ENCODE measurements at regions not wholly inside any gene's neighbourhood (a gene's known extent, or its start where the extent isn't known, plus 50 kb on each side); places are given as distances from the start of the nearest gene placed in this dataset.

- H3K4me2 ChIP-seq (ENCODE audit: insufficient read depth, low read length): no peak overlapping the region
- intact Hi-C loops (cut with micrococcal nuclease): no loop called here
- H3K9me3 ChIP-seq (replicated peaks; ENCODE audit: control insufficient read depth, insufficient read depth, low read length): no peaks in the 10 kb centered on the region
- no peak overlapping the region for H3K4me3 ChIP-seq (replicated peaks in 1 of 3; ENCODE audit: insufficient read depth in 1 of 3, low read depth in 1 of 3, low read length in 3 of 3)
- no peak overlapping the region for H3K27ac ChIP-seq (ENCODE audit: insufficient read depth, low read depth, low read length)
- no peaks in the 10 kb centered on the region for H3K9me1 ChIP-seq (replicated peaks; ENCODE audit: control insufficient read depth, extremely low read depth, insufficient read depth, low read length)
- H3K36me3 ChIP-seq (ENCODE audit: control insufficient read depth in 2 of 2, extremely low read depth in 1 of 2, insufficient read depth in 2 of 2, low read length in 2 of 2): no peaks in the 10 kb centered on the region
- no peaks in the 10 kb centered on the region for H3K79me2 ChIP-seq (ENCODE audit: control insufficient read depth, insufficient read depth, low read length)
- H3K4me1 ChIP-seq (ENCODE audit: control insufficient read depth, extremely low read depth, insufficient read depth, low read length): no peaks in the 10 kb centered on the region
- DNase-seq (ENCODE audit: low read depth, low spot score) (no peak), FAIRE-seq (no peak)
- no peaks in the 10 kb centered on the region for H4K20me1 ChIP-seq (replicated peaks; ENCODE audit: control insufficient read depth, extremely low read depth, insufficient read depth, low read length)
- ChIA-PET CTCF (interaction anchor here (0.6 to 1.0 kb wide), 2 partner anchors 58 to 422 kb away, joined by 3 read pairs; no protein-coding TSS in a partner anchor), POLR2A (no interaction called here)
- TF ChIP-seq MAX (IDR thresholded peaks at IDR 0.05; ENCODE audit: insufficient read depth, insufficient read length): no peak
- no peak for TF ChIP-seq MYC (IDR thresholded peaks at IDR 0.05; ENCODE audit: low read depth, low read length)
- TF ChIP-seq JUN (IDR thresholded peaks at IDR 0.05; ENCODE audit: borderline replicate concordance, insufficient read depth, insufficient read length, low read depth): no peak
- no peak for TF ChIP-seq GATA2 (IDR thresholded peaks at IDR 0.05; ENCODE audit: insufficient read depth, insufficient read length, low read depth, low read length)
- TF ChIP-seq, protein P1, sequence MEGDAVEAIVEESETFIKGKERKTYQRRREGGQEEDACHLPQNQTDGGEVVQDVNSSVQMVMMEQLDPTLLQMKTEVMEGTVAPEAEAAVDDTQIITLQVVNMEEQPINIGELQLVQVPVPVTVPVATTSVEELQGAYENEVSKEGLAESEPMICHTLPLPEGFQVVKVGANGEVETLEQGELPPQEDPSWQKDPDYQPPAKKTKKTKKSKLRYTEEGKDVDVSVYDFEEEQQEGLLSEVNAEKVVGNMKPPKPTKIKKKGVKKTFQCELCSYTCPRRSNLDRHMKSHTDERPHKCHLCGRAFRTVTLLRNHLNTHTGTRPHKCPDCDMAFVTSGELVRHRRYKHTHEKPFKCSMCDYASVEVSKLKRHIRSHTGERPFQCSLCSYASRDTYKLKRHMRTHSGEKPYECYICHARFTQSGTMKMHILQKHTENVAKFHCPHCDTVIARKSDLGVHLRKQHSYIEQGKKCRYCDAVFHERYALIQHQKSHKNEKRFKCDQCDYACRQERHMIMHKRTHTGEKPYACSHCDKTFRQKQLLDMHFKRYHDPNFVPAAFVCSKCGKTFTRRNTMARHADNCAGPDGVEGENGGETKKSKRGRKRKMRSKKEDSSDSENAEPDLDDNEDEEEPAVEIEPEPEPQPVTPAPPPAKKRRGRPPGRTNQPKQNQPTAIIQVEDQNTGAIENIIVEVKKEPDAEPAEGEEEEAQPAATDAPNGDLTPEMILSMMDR (IDR thresholded peaks at IDR 0.05; ENCODE audit: extremely low read depth in 1 of 2, insufficient read depth in 1 of 2, low read depth in 1 of 2, low read length in 2 of 2): no peak
- TF ChIP-seq POLR2AphosphoS5 (IDR thresholded peaks at IDR 0.05; ENCODE audit: insufficient read depth, low read depth, low read length): no peak
- TF ChIP-seq FOS (IDR thresholded peaks at IDR 0.05; ENCODE audit: borderline replicate concordance, insufficient read depth, low read length): no peak
- BruUV-seq (replicated peaks): no TSS peak
- no peak overlapping the region for H3K9ac ChIP-seq (replicated peaks; ENCODE audit: extremely low read depth, insufficient read depth, low read length)
- dilution Hi-C loops (cut with MboI; ENCODE audit: extremely low pct_ligation_motif_present, low sequenced_read_pairs): no loop called here
- no peaks in the 10 kb centered on the region for H3K27me3 ChIP-seq (ENCODE audit: control insufficient read depth in 2 of 2, insufficient read depth in 2 of 2, low read length in 2 of 2)
- H2AFZ ChIP-seq (ENCODE audit: low read depth, low read length): no peak overlapping the region
Observed at GRCh38 chr9:78707481-78707991, 410.6 kb downstream of the PSAT1 start.
